ENCODE measurements at regions not wholly inside any gene's neighbourhood (a gene's known extent, or its start where the extent isn't known, plus 50 kb on each side); places are given as distances from the start of the nearest gene placed in this dataset.
"Not testable (repeated sequence)": the region's sequence is repeated elsewhere in the genome, so short reads cannot be mapped to it uniquely, and the experiment has no call there.

DNA sequence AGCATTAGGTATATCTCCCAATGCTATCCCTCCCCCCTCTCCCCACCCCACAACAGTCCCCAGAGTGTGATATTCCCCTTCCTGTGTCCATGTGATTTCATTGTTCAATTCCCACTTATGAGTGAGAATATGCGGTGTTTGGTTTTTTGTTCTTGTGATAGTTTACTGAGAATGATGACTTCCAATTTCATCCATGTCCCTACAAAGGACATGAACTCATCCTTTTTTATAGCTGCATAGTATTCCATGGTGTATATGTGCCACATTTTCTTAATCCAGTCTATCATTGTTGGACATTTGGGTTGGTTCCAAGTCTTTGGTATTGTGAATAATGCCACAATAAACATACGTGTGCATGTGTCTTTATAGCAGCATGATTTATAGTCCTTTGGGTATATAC, 194.6 kb upstream of the WSB1 start:
- POLR2A ChIA-PET, result not testable (repeated sequence)

GRCh38 chr17:27104605-27105221, 189.2 kb upstream of the WSB1 start:
- H4K20me1 ChIP-seq (ENCODE audit: insufficient read depth, low read length); CTCF ChIA-PET (ENCODE audit: unreplicated experiment); H3K36me3 ChIP-seq (ENCODE audit: insufficient read depth, low read length); H3K79me2 ChIP-seq (ENCODE audit: insufficient read depth, low read depth, low read length); H3K4me3 ChIP-seq (ENCODE audit: low read depth, low read length, poor library complexity, severe bottlenecking); H3K4me1 ChIP-seq (ENCODE audit: insufficient read depth, low read length, poor library complexity, severe bottlenecking); H3K4me2 ChIP-seq (ENCODE audit: low read length); H2AFZ ChIP-seq (ENCODE audit: low read length); intact Hi-C loops (cut with micrococcal nuclease; ENCODE audit: unreplicated experiment); DNase-seq (ENCODE audit: low spot score); BruUV-seq (replicated peaks); H3K9me2 ChIP-seq (ENCODE audit: insufficient read depth, low read length); POLR2A ChIA-PET; H3K9me3 ChIP-seq (ENCODE audit: low read length); H3K27ac ChIP-seq (ENCODE audit: low read depth, low read length, poor library complexity, severe bottlenecking): not testable (repeated sequence)

More for the DNA sequence above, 194.6 kb upstream of the WSB1 start:
- H3K4me3 ChIP-seq (ENCODE audit: low read depth, low read length, poor library complexity, severe bottlenecking); H3K9me3 ChIP-seq (ENCODE audit: low read length); CTCF ChIA-PET (ENCODE audit: unreplicated experiment); H3K79me2 ChIP-seq (ENCODE audit: insufficient read depth, low read depth, low read length); H4K20me1 ChIP-seq (ENCODE audit: insufficient read depth, low read length); H2AFZ ChIP-seq (ENCODE audit: low read length); H3K9me2 ChIP-seq (ENCODE audit: insufficient read depth, low read length); H3K27ac ChIP-seq (ENCODE audit: low read depth, low read length, poor library complexity, severe bottlenecking); intact Hi-C loops (cut with micrococcal nuclease; ENCODE audit: unreplicated experiment); BruUV-seq (replicated peaks); DNase-seq (ENCODE audit: low spot score); H3K36me3 ChIP-seq (ENCODE audit: insufficient read depth, low read length); H3K4me2 ChIP-seq (ENCODE audit: low read length); H3K4me1 ChIP-seq (ENCODE audit: insufficient read depth, low read length, poor library complexity, severe bottlenecking): not testable (repeated sequence)

GRCh38 chr17:27105636-27106035, 188.3 kb upstream of the WSB1 start:
- no peaks in the 10 kb centered on the region for H3K9me2 ChIP-seq (ENCODE audit: insufficient read depth, low read length)
- H3K36me3 ChIP-seq (ENCODE audit: insufficient read depth, low read length), result no peaks in the 10 kb centered on the region
- POLR2A ChIA-PET, result no interaction called here
- no peaks in the 10 kb centered on the region for H3K9me3 ChIP-seq (ENCODE audit: low read length)
- H3K4me3 ChIP-seq (ENCODE audit: low read depth, low read length, poor library complexity, severe bottlenecking), result no peak overlapping the region
- CTCF ChIA-PET (ENCODE audit: unreplicated experiment), result no interaction called here
- no peak for TF ChIP-seq CTCF (conservative IDR thresholded peaks at IDR 0.05; ENCODE audit: low read length)
- no peak for TF ChIP-seq EZH2phosphoT487 (IDR thresholded peaks at IDR 0.05; ENCODE audit: borderline replicate concordance, low read depth, low read length)
- no peak for DNase-seq (ENCODE audit: low spot score)
- no TSS peak for BruUV-seq (replicated peaks)
- no peaks in the 10 kb centered on the region for H3K4me1 ChIP-seq (ENCODE audit: insufficient read depth, low read length, poor library complexity, severe bottlenecking)
- no peaks in the 10 kb centered on the region for H4K20me1 ChIP-seq (ENCODE audit: insufficient read depth, low read length)
- no peak overlapping the region for H3K27ac ChIP-seq (ENCODE audit: low read depth, low read length, poor library complexity, severe bottlenecking)
- intact Hi-C loops (cut with micrococcal nuclease; ENCODE audit: unreplicated experiment), result no loop called here
- H2AFZ ChIP-seq (ENCODE audit: low read length), result no peak overlapping the region
- no peaks in the 10 kb centered on the region for H3K79me2 ChIP-seq (ENCODE audit: insufficient read depth, low read depth, low read length)
- no peak overlapping the region for H3K4me2 ChIP-seq (ENCODE audit: low read length)

GRCh38 chr17:27106347-27106981, 187.4 kb upstream of the WSB1 start:
- Histone ChIP-seq H3K9me2 (ENCODE audit: insufficient read depth, low read length) (no peaks in the 10 kb centered on the region), H3K27ac (ENCODE audit: low read depth, low read length, poor library complexity, severe bottlenecking) (no peak overlapping the region), H3K36me3 (ENCODE audit: insufficient read depth, low read length) (no peaks in the 10 kb centered on the region), H3K4me3 (ENCODE audit: low read depth, low read length, poor library complexity, severe bottlenecking) (no peak overlapping the region), H3K4me1 (ENCODE audit: insufficient read depth, low read length, poor library complexity, severe bottlenecking) (no peaks in the 10 kb centered on the region), H2AFZ (ENCODE audit: low read length) (no peak overlapping the region), H4K20me1 (ENCODE audit: insufficient read depth, low read length) (no peaks in the 10 kb centered on the region), H3K79me2 (ENCODE audit: insufficient read depth, low read depth, low read length) (no peaks in the 10 kb centered on the region), H3K9me3 (ENCODE audit: low read length) (no peaks in the 10 kb centered on the region), H3K4me2 (ENCODE audit: low read length) (no peak overlapping the region)
- no peak for TF ChIP-seq EZH2phosphoT487 (IDR thresholded peaks at IDR 0.05; ENCODE audit: borderline replicate concordance, low read depth, low read length)
- no peak for TF ChIP-seq CTCF (conservative IDR thresholded peaks at IDR 0.05; ENCODE audit: low read length)
- POLR2A ChIA-PET, result no interaction called here
- BruUV-seq (replicated peaks), result no TSS peak
- DNase-seq (ENCODE audit: low spot score), result no peak
- CTCF ChIA-PET (ENCODE audit: unreplicated experiment), result no interaction called here
- intact Hi-C loops (cut with micrococcal nuclease; ENCODE audit: unreplicated experiment), result no loop called here

Measured in OCI-LY7 (cell line).